DOHH2 (cell line): ENCODE measurements at regions not wholly inside any gene's neighbourhood (a gene's known extent, or its start where the extent isn't known, plus 50 kb on each side); places are given as distances from the start of the nearest gene placed in this dataset.

ENCODE experiments used
- H3F3A ChIP-seq: fragments of 200-600 bp; sonication (generic), shearing (Covaris generic); 2 replicates; pipeline ENCODE4 v1.6.0; 2016; ENCODE audit warnings: antibody characterized with exemption, mild to moderate bottlenecking; ENCODE audit not compliant: control insufficient read depth, insufficient read depth
- H3K27ac ChIP-seq: fragments of 200-600 bp; sonication (generic); 2 replicates; pipeline ENCODE4 v1.5.1; 2014; ENCODE audit warnings: low read depth, mild to moderate bottlenecking, low read length, moderate library complexity
- H3K27me3 ChIP-seq: fragments of 200-600 bp; sonication (generic); 2 replicates; pipeline ENCODE4 v1.6.1; 2014; ENCODE audit warnings: mild to moderate bottlenecking, low read length, mixed read lengths; ENCODE audit not compliant: control insufficient read depth
- H3K36me3 ChIP-seq: fragments of 200-600 bp; sonication (generic); 2 replicates; pipeline ENCODE4 v1.6.1; 2014; ENCODE audit warnings: mild to moderate bottlenecking, low read length, moderate library complexity, mixed read lengths; ENCODE audit not compliant: control insufficient read depth
- H3K4me1 ChIP-seq: fragments of 200-600 bp; sonication (generic); 2 replicates; pipeline ENCODE4 v1.6.1; 2014; ENCODE audit warnings: mild to moderate bottlenecking, low read length, mixed read lengths; ENCODE audit not compliant: control insufficient read depth
- H3K4me2 ChIP-seq: fragments of 200-600 bp; sonication (generic); 2 replicates; pipeline ENCODE4 v1.6.0; 2014; ENCODE audit warnings: mild to moderate bottlenecking, low read length, moderate library complexity
- H3K4me3 ChIP-seq: fragments of 200-600 bp; sonication (generic); 2 replicates; pipeline ENCODE4 v1.5.1; 2014; ENCODE audit warnings: mild to moderate bottlenecking, low read length, mixed read lengths
- H3K79me2 ChIP-seq: fragments of 200-600 bp; sonication (generic); 2 replicates; pipeline ENCODE4 v1.6.1; 2014; ENCODE audit warnings: mild to moderate bottlenecking, low read length, mixed read lengths; ENCODE audit not compliant: control insufficient read depth
- H3K9me2 ChIP-seq: fragments of 200-600 bp; sonication (generic); replicated peaks from 2 replicates; pipeline ENCODE4 v1.6.1; 2014; ENCODE audit warnings: mild to moderate bottlenecking, low read length, mixed read lengths; ENCODE audit not compliant: control insufficient read depth
- H3K9me3 ChIP-seq: fragments of 200-600 bp; sonication (generic); 2 replicates; pipeline ENCODE4 v1.6.1; 2014; ENCODE audit warnings: antibody characterized with exemption, low read length, mixed read lengths; ENCODE audit not compliant: control insufficient read depth, insufficient read depth
- H4K20me1 ChIP-seq: fragments of 200-600 bp; sonication (generic); 2 replicates; pipeline ENCODE4 v1.6.0; 2014; ENCODE audit warnings: low read depth, mild to moderate bottlenecking, antibody characterized with exemption, low read length, moderate library complexity; ENCODE audit not compliant: control insufficient read depth, insufficient read depth
- CTCF ChIP-seq: fragments of 200-600 bp; sonication (generic); IDR thresholded peaks from one replicate; pipeline ENCODE4 v1.5.1; 2014; ENCODE audit warnings: antibody characterized with exemption, mild to moderate bottlenecking, low read depth, low read length; ENCODE audit not compliant: poor library complexity, severe bottlenecking
- EZH2phosphoT487 ChIP-seq: fragments of 200-600 bp; sonication (generic); IDR thresholded peaks from 2 replicates; pipeline ENCODE4 v1.6.1; 2017; ENCODE audit warnings: borderline replicate concordance, mild to moderate bottlenecking, antibody characterized with exemption, low read length, moderate library complexity, mixed read lengths

- Histone ChIP-seq H4K20me1 (no peaks in the 10 kb centered on the region), H3F3A (no peaks in the 10 kb centered on the region), H3K4me3 (no peak overlapping the region), H3K27me3 (no peaks in the 10 kb centered on the region), H3K79me2 (no peaks in the 10 kb centered on the region), H3K36me3 (no peaks in the 10 kb centered on the region), H3K9me3 (no peaks in the 10 kb centered on the region), H3K27ac (no peak overlapping the region), H3K9me2 (no peaks in the 10 kb centered on the region), H3K4me2 (no peak overlapping the region), H3K4me1 (peaks cover 5% of the 10 kb centered on the region)
- TF ChIP-seq EZH2phosphoT487 (no peak), CTCF (no peak)
Measured at GRCh38 chr21:15515908-15516307, 213.9 kb upstream of the USP25 start.

GRCh38 chr21:15517394-15517793, 212.4 kb upstream of the USP25 start:
- Histone ChIP-seq H3K27me3 (no peaks in the 10 kb centered on the region), H3K36me3 (no peaks in the 10 kb centered on the region), H3F3A (no peaks in the 10 kb centered on the region), H3K27ac (no peak overlapping the region), H3K4me1 (peaks cover 5% of the 10 kb centered on the region), H3K4me2 (no peak overlapping the region), H3K4me3 (no peak overlapping the region), H3K79me2 (no peaks in the 10 kb centered on the region), H4K20me1 (no peaks in the 10 kb centered on the region), H3K9me3 (no peaks in the 10 kb centered on the region), H3K9me2 (no peaks in the 10 kb centered on the region)
- TF ChIP-seq CTCF, result no peak
- no peak for TF ChIP-seq EZH2phosphoT487

- no peak overlapping the region for H3K4me3 ChIP-seq
Measured at GRCh38 chr21:15520811-15521643, 208.8 kb upstream of the USP25 start.

More at GRCh38 chr21:15520811-15521643, 208.8 kb upstream of the USP25 start:
- no peaks in the 10 kb centered on the region for H3K9me2 ChIP-seq
- no peaks in the 10 kb centered on the region for H3F3A ChIP-seq
- no peaks in the 10 kb centered on the region for H3K27me3 ChIP-seq
- H3K4me2 ChIP-seq, result no peak overlapping the region
- no peaks in the 10 kb centered on the region for H4K20me1 ChIP-seq
- no peaks in the 10 kb centered on the region for H3K79me2 ChIP-seq
- no peaks in the 10 kb centered on the region for H3K9me3 ChIP-seq
- no peaks in the 10 kb centered on the region for H3K36me3 ChIP-seq
- H3K27ac ChIP-seq, result no peak overlapping the region
- TF ChIP-seq EZH2phosphoT487 (no peak), CTCF (no peak)
- no peaks in the 10 kb centered on the region for H3K4me1 ChIP-seq
